ENCODE measurements at regions not wholly inside any gene's neighbourhood (a gene's known extent, or its start where the extent isn't known, plus 50 kb on each side); places are given as distances from the start of the nearest gene placed in this dataset.
A peak's percentile ranks its signal among the peaks of the same experiment; 100 is the strongest.
"Not testable (repeated sequence)": the region's sequence is repeated elsewhere in the genome, so short reads cannot be mapped to it uniquely, and the experiment has no call there.

DNA sequence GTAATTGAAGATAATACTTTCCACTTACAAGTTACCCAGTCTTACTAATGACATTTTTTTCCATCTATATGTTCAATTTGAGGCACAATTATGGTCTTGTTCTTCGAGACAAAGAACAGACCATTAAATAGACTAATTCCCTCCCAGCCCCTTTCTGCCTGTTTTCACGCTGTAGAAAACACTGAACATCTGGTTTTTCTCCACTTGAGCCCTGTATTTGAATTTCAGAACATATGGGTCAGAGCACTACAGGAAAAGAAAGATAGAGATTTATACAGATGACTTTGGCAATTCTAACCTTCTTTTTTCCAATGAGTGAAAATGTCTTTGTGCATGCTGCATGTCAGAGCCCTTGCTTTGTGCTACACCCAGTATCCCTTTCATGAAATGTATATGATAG, 506.9 kb downstream of the LRRC70 start:
- no peak for DNase-seq

DNA sequence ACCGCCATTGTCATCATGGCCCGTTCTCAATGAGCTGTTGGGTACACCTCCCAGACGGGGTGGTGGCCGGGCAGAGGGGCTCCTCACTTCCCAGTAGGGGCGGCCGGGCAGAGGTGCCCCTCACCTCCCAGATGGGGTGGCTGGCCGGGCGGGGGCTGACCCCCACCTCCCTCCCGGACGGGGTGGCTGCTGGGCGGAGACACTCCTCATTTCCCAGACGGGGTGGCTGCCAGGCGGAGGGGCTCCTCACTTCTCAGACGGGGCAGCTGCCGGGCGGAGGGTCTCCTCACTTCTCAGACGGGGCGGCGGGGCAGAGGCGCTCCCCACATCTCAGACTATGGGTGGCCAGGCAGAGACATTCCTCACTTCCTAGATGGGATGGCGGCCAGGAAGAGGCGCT, 505.1 kb downstream of the LRRC70 start:
- not testable (repeated sequence) for DNase-seq

DNA sequence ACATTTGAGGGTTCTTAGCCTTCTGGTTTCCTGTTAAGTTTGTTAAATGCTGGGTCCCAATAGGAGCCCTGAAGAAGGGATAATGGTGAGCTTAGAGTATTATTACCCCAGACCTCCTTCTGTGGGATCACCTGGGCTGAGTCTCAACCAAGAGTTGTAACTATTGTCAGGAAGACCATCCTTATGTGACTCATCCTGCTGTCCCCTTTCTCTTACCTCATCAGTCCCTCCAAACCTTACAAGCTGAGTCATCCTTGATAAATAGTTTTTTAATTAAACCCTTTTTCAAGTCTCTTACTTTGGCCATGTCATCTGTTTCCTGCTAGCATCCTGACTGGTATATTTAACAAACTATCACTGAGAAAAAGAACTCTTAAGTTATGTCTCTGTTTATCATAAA, 502.8 kb downstream of the LRRC70 start:
- no peak for DNase-seq

DNA sequence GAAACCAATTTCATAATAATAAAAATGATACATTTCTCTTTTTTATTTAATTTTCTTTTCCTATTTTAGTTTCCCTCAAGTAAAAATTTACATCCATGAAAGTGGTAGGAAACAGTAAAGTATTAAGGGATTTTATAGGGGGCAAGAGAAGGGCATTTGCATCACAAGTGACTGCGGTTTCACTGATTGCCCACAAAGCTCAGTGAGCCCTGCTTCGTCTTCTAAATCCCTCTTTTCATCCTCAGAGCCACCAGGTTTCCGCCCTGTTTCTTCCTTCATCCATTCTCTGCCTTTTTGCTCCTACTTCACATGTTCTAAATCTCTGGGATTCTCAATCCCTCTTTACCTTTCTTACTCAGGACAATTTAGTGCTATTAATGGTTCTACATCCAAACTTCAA, 491.4 kb downstream of the LRRC70 start:
- no peak for DNase-seq

DNA sequence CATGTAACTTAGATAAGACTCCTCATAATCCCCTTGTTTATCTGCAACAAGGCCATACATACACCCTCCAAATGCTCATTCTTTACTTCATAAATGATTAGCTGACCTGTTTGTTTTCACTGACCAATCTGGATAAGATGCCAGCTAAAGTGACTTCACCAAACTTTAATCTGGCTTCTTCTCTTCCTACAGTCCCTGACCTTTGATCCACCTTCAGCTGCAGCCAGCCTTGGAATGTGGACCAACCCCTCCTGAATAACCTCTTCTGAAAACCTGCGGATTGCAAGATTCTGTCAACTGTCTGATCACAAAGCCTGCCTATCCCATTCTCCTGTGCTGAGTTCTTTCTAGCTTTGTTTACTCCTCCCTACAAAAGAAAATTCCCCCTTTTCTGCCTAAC, 476.8 kb downstream of the LRRC70 start:
- DNase-seq, result no peak

DNA sequence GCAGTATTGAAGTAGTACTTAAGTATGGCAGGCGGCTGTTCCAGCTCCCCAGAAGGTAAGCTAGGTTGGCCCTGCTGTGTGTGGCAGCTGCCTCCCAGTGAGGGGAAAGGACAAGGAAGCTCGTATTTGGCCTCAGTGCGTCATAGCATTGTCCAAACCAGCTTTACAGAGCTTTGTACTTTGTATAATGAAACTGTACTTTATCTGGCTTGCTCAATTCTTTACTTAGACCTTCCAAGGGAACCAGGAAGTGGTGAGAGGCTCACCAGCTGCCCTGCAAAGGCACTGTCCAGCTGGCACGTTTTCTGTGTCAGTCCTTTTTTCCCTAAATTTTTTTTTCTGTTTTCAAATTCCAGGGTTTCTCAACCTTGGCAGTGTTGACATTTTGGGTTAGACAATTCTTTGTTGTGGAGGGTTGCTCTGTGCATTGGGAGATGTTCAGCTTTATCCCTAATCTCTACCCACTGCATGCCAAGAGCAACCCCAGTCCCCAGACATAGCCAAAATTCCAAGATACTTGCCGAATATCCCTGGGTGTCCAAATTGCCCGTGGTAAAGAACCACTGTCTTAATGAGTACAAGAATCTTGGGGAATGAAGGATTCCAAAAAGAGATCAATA, 474.5 kb downstream of the LRRC70 start:
- DNase-seq, result no peak

DNA sequence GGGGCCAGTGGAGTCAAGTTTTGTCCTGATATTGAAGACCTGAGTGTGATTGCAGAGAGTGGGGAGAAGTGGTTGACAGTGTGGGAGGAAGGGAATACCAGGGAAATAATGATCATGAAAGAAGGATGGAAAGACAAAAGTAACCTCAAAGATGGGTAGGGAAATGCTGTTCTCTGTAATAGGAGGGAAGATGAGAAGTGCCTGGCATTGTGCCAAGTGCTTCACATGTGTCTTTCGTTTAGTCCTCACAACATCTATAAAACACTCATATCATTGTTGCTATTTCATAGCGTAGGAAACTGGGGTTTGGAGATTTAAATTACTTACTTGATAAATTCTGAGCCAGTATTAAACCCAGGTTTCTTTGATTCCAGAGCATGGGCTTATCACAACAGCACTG, 472.3 kb downstream of the LRRC70 start:
- no peak for DNase-seq

DNA sequence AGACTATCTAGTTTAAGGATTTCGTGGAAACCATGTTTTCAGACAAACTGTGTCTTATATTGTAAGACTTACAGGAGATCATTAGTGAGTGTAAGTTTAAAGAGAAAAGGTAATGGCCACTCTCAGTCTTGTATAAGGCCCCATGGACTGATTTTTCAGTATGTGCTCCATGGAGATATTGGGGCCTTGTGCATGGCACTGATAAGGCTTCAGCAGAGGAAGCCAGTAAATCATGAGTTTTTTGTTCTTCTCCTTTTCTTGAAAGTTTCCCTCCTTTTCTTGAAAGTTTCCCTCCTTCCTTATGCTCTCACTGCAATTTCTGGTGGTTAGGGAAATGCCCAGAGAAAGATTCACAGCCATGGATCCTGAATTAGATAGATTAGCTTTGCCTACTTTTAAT, 471.3 kb downstream of the LRRC70 start:
- DNase-seq, result no peak

DNA sequence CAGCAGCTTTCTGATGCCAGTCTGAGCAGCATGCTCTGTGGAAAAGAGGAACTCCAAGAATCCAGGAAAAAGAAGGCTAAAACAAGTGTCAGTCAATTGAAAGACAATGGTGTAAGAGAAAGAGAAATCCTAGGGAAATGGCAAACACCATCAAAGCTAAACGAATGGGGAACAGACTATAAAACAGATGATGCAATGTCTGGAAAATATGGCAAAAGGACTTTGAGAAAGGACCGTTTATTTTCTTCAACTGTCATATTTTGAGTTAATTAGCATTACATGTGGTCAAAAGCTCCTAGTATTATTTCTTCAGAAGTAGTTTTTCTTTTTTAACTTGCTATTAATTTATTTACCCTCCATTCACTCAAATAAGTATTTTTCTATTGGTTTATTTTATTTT, 465.2 kb downstream of the LRRC70 start:
- DNase-seq, result no peak

DNA sequence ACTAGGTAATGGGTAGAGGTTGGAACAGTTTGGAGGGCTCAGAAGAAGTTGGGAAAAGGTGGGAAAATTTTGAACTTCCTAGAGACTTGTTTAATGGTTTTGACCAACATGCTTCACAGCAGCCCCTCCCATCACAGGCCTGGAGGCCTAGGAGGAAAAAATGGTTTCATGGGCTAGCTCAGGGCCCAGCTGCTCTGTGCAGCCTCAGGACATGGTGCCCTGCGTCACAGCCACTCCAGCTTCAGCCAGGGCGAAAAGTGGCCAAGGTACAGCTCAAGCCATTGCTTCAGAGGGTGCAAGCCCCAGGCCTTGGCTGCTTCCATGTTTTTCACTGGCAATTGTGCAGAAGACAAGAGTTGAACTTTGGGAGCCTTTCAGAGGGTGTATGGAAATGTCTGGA, 453.7 kb downstream of the LRRC70 start:
- no peak for DNase-seq

DNA sequence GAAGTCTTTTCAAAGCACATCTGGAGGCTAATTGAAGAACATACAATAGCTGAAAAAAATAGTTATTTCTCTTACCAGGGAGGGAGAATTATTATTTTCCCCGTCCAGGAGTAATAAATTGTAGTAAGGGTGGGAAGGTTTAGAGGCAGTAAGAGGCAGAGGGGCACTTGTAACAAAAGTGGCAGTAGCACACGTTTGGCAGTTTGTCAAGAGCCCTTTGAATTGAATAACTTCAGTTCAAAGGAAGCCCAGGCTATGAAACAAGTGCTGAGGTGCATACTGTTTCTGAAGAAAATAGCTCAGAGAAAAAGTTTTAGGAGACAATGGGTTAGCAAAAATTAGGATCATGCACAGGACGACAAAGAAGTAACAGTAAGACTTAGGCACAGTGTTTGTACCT, 451.3 kb downstream of the LRRC70 start:
- DNase-seq, result no peak

DNA sequence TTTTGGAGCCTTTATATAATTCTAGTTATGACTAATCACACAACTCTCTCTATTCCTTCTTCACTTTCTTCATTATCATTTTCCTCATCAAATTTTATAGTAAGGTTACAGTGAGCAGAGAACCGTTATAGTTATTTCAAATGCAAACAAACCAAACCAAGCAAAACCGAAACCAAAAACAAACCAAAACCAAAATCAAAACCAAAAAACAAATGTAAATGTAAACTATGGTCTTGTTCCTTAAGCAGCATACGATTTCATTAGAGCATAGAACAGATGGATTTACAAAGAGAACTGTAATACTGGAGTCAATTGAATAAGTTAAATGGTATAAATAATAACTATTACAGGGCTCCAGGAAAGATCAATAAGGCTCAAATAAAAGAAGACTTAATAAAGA, 447.1 kb downstream of the LRRC70 start:
- no peak for DNase-seq

DNA sequence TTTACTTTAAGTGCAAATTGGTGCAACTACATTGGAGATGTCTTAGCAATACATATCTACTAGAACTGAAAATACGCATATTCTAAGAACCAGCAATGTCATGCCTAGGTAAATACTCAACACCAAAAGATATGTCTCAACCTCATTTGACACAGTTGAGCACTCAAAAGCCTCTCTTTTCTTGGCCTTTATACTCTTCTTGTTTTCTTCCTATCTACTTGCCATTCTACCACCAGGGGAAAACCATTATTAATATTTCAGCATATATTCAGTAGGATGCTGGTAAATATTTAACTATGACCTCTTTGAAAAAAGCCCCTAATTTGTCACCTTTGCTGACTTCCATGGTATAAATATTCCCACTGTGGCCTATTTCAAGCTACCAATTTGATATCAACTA, 443.8 kb downstream of the LRRC70 start:
- DNase-seq, result no peak

DNA sequence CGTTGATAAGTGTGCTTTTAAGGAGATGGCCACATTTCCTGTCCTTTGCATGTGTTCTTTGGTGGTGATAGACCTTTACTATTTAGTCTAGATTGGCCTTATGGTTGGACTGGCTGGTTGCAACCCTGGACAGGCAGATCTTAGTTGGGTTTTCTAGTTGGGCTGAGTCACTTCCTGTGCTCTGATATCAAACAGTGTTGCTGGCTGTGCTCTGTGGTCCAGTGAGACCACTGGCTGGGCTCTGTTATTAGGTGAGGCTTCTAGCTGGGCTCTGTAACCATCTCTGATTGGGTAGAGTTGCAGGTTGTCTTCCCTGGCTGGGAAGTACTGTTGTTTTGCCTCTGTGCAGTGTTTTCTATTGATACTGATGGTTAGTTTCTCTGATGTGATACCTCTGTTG, 432.5 kb downstream of the LRRC70 start:
- DNase-seq, result no peak

DNA sequence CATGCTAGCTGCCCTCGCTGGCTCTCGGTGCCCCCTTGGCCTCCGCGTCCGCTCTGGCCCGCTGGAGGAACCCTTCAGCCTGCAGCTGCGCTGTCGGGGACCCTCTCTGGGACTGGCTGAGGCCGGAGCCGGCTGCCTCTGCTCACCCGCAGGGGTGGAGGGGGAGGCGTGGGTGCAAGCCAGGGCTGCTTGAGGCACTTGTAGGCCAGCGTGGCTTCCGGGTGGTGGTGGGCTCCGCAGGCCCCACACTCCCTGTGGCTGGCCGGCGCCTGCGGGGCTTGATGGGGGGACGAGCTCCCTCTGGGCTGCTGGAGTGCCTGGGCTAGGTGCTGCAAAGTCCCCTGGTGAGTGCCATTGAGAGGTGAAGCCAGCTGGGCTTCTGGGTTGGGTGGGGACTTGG, 429.6 kb downstream of the LRRC70 start:
- DNase-seq, result peak in 1 of 4 experiments; percentile 0

DNA sequence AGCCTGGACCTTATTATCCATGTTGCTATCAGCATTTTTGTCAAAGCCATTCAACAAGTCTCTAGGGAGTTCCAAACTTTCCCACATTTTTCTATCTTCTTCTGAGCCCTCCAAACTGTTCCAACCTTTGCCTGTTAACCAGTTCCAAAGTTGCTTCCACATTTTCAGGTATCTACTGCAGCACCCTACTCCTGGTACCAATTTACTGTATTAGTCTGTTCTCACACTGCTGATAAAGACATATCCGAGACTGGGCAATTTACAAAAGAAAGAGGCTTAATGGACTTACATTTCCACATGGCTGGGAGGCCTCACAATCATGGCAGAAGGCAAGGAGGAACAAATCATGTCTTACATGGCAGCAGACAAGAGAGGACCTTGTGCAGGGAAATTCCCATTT, 416.2 kb downstream of the LRRC70 start:
- DNase-seq, result not testable (repeated sequence)

DNA sequence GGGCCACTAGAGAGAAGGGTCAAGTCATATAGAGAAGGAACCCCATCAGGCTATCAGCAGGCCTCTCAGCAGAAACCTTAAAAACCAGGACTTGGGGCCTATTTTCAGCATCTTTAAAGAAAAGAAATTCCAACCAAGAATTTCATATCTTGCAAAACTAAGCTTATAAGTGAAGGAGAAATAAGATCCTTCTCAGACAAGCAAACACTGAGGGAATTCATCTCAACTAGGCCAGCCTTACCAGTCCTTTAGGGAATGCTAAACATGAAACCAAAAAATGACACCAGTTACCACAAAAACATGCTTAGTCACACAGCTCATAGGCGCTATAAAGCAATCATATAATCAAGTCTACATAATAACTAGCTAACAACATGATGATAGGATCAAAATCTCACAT, 407.1 kb downstream of the LRRC70 start:
- no peak for DNase-seq

DNA sequence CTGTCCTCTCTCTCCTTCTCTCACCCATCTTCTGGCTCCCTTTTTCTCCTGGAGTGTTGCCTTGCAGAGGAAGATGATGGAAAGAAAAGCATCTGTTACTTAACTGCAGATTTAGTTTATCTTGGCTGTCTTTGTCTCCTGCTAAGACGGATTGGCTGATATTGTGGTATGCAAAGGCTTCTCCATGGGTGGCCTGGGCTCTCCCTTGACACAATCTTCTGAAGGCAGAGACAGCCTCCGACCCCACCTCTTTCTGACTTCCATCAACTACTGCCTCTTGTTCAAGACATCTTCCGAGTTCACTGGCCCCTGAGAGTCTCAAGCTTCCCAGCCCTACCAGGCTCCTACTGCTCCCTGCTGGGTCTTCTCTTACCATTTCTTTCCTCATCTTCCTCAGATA, 403.7 kb downstream of the LRRC70 start:
- DNase-seq, result no peak

DNA sequence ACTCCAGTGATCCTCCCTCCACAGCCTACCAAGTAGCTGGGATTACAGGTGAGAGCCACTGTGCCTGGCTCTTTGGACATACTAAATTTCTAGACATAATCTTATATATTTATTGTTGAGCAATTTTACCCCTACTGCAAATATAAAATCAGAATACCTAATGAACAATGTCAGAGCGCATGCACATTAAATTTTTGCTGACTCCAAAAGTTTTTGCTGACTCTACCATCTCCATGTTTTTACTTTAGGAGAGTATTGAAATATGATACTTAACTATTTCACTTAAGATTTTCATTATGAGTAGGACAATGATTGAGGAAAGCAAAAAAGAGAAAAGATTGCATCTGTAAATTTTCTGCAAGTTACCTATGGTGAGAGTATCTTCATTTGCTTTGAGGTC, 402.3 kb downstream of the LRRC70 start:
- DNase-seq, result no peak

DNA sequence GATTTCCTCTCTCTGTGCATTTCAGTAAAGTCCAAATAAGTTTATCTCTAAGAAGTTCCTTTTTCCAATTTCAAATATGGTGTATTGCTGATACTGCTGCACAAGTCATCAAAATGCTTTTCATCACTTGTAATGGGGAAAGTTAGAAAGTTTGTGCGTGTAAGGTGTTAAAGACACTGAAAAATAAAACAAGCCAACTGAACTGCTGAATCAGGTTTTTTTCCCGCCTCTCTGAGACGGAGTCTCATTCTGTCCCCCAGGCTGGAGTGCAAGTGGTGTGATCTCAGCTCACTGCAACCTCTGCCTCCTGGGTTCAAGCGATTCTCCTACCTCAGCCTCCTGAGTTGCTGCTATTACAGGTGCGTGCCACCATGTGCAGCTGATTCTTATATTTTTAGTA, 400.9 kb downstream of the LRRC70 start:
- no peak for DNase-seq

DNA sequence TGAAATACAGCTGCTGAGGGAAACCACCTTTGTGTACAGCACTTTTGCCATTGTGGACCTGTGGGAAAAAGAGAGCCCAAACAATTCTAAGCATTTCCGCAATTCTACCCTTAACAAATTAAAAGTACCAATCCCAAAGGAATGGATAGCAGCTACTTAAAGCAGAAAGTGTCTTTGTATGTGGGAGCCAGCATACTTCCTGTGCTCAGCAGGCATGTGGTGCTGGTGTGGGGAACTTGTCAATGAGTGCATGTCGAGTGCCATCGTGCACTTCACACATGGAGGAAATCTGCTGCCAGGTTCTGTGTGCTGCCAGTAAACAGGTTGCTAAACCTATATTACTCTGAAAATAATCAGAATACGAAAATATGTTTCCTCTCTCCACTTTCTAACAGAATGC, 399.0 kb downstream of the LRRC70 start:
- DNase-seq, result no peak

DNA sequence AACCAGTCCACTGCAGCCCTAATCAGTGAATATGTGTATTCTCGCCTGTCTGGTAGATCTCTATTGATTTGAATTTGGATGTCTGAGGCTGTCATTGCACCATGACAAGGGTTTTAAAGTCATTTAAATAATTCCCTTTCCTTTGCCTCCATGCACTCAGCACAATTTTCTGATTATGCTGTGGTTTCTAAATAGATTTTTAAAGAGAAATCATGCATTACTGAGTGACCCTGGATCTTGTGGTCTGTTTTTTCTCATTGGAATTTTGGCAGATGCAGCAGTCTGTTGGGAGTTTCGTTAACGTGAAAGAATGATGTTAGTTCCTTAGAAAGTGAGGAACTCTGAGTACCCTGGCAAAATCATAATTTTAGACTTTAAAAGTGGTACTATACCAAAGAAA, 396.0 kb downstream of the LRRC70 start:
- no peak for DNase-seq

DNA sequence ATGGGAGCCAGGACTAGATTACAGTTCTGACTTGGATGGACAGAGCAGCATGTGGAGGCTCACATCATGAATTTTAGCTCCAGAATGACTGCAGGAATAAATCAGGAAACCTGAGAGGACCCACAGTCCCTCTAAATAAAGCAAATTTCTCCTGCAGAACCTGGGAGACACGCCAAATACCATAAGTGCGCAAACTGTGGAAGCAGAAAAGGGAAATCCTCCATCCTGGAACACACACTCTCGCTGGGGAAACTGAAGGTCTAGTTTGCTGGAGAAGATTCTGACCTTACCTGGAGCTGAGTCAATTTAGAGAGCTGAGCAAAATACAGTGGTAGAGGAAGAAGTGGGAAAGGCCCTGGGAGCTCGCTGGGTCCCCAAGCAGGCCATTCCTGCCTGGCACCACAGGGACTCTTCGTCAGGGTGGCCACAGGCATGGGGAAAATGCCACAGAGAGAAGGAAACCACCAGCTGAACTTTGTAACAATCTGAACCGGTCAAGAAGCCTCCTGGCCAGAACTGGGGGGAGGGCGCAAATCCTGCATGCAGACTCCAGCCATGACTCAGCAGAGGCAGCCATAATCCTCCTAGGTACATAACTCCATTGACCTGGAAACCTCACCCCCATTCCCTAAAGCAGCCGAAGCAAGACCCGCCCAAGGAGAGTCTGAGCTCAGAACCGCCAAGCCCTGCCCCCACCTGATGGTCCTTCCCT, 390.9 kb downstream of the LRRC70 start:
- DNase-seq, result no peak

DNA sequence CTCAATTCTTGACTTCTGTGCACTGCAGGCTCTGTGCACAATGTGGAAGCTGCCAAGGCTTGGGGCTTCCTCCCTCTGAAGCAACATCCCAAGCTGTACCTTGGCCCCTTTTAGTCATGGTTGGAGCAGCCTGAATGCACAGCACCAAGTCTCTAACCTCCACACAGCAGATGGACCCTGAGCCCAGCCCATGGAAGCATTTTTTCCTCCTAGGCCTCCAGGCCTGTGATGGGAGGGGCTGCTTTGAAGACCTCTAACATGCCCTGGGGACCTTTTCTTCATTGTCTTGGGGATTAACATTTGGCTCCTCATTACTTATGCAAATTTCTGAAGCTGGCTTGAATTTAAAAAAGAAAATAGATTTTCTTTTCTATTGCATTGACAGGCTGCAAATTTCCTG, 385.8 kb downstream of the LRRC70 start:
- DNase-seq, result no peak

DNA sequence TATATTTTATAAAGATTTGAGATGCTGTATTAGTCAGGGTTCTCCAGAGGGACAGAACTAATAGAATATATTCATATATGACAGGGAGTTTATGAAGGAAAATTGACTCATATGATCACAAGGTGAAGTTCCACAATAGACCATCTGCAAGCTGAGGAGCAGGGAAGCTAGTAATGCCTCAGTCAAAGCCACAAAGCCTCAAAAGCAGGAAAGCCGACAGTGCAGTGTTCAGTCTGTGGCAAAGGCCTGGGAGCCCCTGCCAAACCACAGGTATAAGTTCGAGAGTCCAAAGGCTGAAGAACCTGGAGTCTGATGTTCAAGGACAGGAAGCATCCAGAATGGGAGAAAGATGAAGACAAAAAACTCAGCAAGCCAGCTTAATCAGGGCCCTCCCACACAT, 382.2 kb downstream of the LRRC70 start:
- no peak for DNase-seq
